Natural killer cell treated with Interleukin-12 subunit alpha and Interleukin-12 subunit beta and Interleukin-15 and Interleukin-18, amount 100 ng/mL, for 72 hours (primary cell): ENCODE measurements at regions not wholly inside any gene's neighbourhood (a gene's known extent, or its start where the extent isn't known, plus 50 kb on each side); places are given as distances from the start of the nearest gene placed in this dataset.

Experiments
- ATAC-seq, 2 donors: fragments of 150-1000 bp; cut with Tn5 transposase in 1 of 2; sonication (Bioruptor Pico), chemical (Tn5 transposase) in 1 of 2; 2 replicates each; pipeline ENCODE4 v1.10.0; 2021
- DNase-seq: peaks from one replicate; pipeline ENCODE4 v3.0.0; 2022; ENCODE audit warnings: low spot score
- H3K27ac Mint-ChIP-seq, 2 donors: 1 replicate in 1 of 2; 2 replicates in 1 of 2; pipeline ENCODE4 v1.8.0; 2022; ENCODE audit warnings: mixed read lengths in 2 of 2, mild to moderate bottlenecking in 1 of 2, moderate library complexity in 1 of 2
- H3K27me3 Mint-ChIP-seq, 2 donors: 1 replicate in 1 of 2; 2 replicates in 1 of 2; pipeline ENCODE4 v1.8.0; 2022; ENCODE audit warnings: mixed read lengths in 2 of 2
- H3K36me3 Mint-ChIP-seq: one replicate; pipeline ENCODE4 v1.8.0; 2022; ENCODE audit warnings: mixed read lengths
- H3K4me1 Mint-ChIP-seq, 2 donors: 1 replicate in 1 of 2; 2 replicates in 1 of 2; pipeline ENCODE4 v1.8.0; 2022; ENCODE audit warnings: low read depth in 2 of 2, mixed read lengths in 2 of 2, mild to moderate bottlenecking in 1 of 2
- H3K4me3 Mint-ChIP-seq: one replicate; pipeline ENCODE4 v1.8.0; 2022; ENCODE audit warnings: mixed read lengths
- H3K9me3 Mint-ChIP-seq: 2 replicates; pipeline ENCODE4 v1.8.0; 2022; ENCODE audit warnings: mixed read lengths

DNA sequence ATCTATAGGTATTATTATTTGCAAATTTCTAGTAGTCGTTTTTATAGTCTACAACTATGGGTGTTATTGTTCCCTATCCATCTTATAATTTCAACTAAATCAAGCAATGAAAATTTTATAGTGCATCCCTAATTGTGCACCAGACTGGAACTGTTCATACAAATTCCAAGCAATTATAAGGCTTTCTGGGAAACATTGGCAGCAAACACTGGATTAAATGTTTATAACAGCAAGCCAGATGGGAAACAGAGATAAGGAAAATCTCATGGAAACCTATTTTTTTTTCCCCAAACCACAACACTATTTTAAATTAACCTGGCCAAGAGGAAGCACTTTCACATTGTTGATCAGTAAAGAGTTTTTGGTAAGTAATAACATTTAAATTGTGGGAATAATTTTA lies 524.3 kb downstream of the RASEF start:
- Mint-ChIP-seq H3K4me3 (no peak overlapping the region), H3K27me3 (no peaks in the 10 kb centered on the region), H3K27ac (no peak overlapping the region), H3K4me1 (no peaks in the 10 kb centered on the region), H3K36me3 (no peaks in the 10 kb centered on the region), H3K9me3 (peaks cover 5% of the 10 kb centered on the region)
- ATAC-seq (no peak), DNase-seq (no peak)

DNA sequence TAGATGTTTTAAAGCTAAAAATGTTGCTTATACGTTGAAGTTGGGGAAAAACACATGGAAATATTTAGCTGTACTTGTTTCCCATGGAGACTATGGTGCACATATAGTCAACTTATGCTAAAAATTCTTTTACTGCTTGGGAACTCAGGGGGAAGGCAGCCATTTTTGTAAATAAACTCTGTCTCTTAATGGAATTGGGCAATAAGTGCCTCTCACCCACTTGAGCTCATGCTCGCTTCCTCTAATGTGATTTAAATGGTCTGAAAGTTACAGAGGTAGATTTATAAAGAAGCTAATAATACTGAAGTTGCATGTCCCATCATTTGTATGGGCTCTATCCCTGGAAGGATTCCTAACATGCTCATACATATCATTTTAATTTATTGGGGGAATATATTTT lies 523.8 kb downstream of the RASEF start:
- H3K27me3 Mint-ChIP-seq, result no peaks in the 10 kb centered on the region
- H3K4me3 Mint-ChIP-seq, result no peak overlapping the region
- H3K36me3 Mint-ChIP-seq, result no peaks in the 10 kb centered on the region
- peaks cover under 1% of the 10 kb centered on the region for H3K9me3 Mint-ChIP-seq
- H3K4me1 Mint-ChIP-seq, result no peaks in the 10 kb centered on the region
- DNase-seq (no peak), ATAC-seq (no peak)
- H3K27ac Mint-ChIP-seq, result no peak overlapping the region

DNA sequence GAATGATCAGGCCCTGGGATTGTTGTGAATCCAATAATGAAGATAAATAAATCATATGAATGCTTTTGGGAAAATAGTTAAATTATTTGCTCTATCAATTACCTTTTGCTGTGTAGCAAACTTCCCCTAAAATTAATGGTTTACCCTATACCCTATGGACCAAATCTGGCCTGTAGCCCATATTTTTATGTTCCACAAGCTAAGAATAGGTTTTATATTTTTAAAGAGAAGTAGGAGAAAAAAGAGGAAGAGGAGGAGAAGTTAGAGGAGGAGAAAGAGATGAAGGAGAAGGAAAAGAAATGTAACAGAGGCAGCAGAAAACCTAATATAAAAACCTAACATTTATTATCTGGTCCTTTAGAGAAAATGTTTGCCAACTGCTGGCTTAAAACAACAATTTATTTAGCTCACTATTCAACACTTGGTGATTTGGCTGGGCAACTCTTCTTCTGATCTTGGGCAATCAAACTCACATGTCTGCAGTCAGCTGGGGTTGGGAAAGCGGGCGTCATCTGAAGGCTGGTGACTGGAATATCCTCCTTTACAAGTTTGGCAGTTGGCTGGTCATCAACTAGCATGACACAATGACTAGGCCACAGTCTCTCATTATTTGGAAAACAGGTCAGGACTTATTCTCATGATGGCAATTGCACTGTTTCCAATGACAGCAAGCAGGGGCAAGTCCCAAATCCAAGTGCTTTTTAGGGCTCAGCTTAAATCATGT lies 522.9 kb downstream of the RASEF start:
- Mint-ChIP-seq H3K36me3 (no peaks in the 10 kb centered on the region), H3K27me3 (no peaks in the 10 kb centered on the region), H3K27ac (no peak overlapping the region), H3K4me1 (no peaks in the 10 kb centered on the region), H3K9me3 (no peaks in the 10 kb centered on the region), H3K4me3 (no peak overlapping the region)
- no peak for DNase-seq
- ATAC-seq, result no peak

DNA sequence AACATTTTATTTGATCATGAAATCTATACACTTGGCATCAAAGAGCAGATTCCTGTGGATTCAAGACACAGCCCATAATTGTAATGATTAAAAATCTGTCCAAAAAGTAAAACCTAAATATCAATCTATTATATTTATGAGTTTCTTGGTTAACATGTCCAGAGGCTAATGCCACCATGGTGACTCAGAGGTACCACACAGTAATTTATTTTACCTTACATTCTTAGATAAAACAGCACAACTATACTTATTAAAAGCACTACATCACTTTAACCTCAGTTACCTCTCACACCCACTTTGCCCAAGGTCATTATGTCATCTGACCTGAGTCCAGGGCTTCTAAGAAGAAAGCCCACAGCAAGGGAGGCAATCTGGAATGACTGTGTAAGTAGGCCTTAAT lies 519.2 kb downstream of the RASEF start:
- Mint-ChIP-seq H3K27me3 (no peaks in the 10 kb centered on the region), H3K4me3 (no peak overlapping the region)
- no peak for ATAC-seq

DNA sequence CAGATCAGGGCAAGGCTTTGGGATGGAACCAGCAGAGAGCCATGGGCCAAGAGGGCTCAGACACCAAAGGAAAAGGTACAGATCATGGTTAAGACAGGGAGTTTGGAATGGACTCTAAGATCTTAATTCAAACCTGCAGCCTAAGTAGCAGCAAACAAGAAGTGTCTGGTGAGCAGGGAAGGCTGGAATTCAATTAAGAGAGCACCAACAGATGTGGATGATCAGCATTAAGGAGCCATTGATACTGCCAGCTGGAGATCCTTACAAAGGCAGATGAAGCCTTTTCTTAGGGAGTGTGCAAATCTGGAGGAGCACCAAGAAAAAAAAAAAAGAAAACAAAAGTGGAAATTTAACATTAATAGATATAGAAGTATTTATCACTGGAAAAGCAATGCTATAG lies 516.8 kb downstream of the RASEF start:
- DNase-seq, result no peak
- no peak overlapping the region for H3K27ac Mint-ChIP-seq
- no peaks in the 10 kb centered on the region for H3K36me3 Mint-ChIP-seq
- ATAC-seq, result no peak
- no peaks in the 10 kb centered on the region for H3K27me3 Mint-ChIP-seq
- H3K4me1 Mint-ChIP-seq, result no peaks in the 10 kb centered on the region
- no peak overlapping the region for H3K4me3 Mint-ChIP-seq
- peaks cover 4% of the 10 kb centered on the region for H3K9me3 Mint-ChIP-seq

More for the DNA sequence above, 519.2 kb downstream of the RASEF start:
- Mint-ChIP-seq H3K36me3 (no peaks in the 10 kb centered on the region), H3K27ac (no peak overlapping the region), H3K9me3 (peaks cover 4% of the 10 kb centered on the region), H3K4me1 (no peaks in the 10 kb centered on the region)
- no peak for DNase-seq

DNA sequence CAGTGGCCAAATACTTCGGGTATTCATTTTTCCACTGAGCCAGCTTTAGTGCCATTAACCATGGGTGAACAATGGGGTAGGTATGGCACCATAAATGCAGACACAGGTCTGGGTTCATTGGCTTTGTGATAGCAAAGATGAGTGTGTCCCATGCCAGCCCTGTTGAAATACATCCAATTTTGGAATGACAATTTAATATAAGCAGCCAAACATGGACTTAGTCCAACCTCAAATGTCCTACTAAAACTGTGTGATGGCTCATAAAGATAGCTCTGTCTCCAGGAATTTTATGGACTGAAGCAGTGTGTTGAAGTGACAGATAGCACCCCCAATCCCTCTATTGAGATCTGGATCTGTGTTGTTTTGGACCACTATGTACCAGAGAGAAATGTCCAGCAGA lies 514.9 kb downstream of the RASEF start:
- peaks cover 4% of the 10 kb centered on the region for H3K9me3 Mint-ChIP-seq
- ATAC-seq, result no peak
- H3K4me1 Mint-ChIP-seq, result no peaks in the 10 kb centered on the region
- DNase-seq, result no peak
- H3K4me3 Mint-ChIP-seq, result no peak overlapping the region
- no peak overlapping the region for H3K27ac Mint-ChIP-seq
- H3K36me3 Mint-ChIP-seq, result no peaks in the 10 kb centered on the region
- no peaks in the 10 kb centered on the region for H3K27me3 Mint-ChIP-seq

DNA sequence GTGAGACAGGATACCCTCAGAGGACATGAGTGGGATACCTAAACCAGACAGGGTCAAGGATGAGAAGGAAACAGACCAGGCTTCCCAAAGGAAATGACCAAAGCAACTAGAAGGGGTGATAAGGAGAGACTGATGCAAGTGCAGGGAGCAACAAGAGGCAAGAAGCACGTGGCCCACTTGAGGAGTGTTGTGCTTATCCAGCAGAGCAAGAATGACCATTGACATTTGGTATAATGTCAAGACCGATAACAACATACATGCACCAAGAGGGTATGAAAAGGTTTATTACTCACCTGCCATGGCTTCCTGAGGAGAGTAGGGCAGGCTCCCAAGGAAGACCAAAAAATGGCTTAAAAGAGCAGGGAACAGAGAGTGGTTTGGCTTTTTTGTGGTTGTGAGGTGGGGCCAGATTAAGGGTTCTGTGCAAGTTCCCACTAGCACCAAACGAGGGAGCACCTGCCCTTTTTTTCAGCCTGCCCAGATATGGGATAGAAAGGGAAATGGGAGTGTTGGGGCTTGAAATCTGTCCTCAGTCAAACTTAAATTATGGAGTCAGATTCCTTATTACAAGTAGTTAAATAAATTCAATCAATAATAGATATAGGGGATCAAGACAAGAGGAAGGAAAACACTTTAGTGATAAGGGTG lies 513.6 kb downstream of the RASEF start:
- Mint-ChIP-seq H3K27ac (no peak overlapping the region), H3K4me3 (no peak overlapping the region), H3K36me3 (no peaks in the 10 kb centered on the region), H3K4me1 (no peaks in the 10 kb centered on the region), H3K27me3 (no peaks in the 10 kb centered on the region), H3K9me3 (peaks cover 4% of the 10 kb centered on the region)
- DNase-seq (no peak), ATAC-seq (no peak)

DNA sequence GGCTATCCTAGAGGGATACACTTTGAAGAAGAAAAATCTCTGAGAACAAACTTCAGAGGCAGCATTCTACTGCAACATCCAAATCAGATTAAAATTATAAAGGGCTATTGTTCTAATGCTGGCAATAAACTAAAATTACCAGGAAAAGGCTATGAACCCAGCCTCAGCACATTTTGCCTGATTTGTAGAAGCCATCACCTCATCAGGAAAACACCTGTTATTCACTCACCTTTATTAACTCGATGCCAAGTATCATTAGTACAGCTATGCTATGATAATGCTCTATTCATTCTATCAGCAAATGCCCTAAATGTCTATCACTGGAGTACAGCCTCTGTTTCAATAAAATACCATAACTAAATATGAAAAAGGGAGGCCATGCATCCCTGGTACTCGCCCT lies 510.2 kb downstream of the RASEF start:
- no peak for ATAC-seq
- H3K27ac Mint-ChIP-seq, result no peak overlapping the region
- no peaks in the 10 kb centered on the region for H3K4me1 Mint-ChIP-seq
- no peak overlapping the region for H3K4me3 Mint-ChIP-seq
- DNase-seq, result no peak
- no peaks in the 10 kb centered on the region for H3K9me3 Mint-ChIP-seq
- no peaks in the 10 kb centered on the region for H3K27me3 Mint-ChIP-seq
- H3K36me3 Mint-ChIP-seq, result no peaks in the 10 kb centered on the region

DNA sequence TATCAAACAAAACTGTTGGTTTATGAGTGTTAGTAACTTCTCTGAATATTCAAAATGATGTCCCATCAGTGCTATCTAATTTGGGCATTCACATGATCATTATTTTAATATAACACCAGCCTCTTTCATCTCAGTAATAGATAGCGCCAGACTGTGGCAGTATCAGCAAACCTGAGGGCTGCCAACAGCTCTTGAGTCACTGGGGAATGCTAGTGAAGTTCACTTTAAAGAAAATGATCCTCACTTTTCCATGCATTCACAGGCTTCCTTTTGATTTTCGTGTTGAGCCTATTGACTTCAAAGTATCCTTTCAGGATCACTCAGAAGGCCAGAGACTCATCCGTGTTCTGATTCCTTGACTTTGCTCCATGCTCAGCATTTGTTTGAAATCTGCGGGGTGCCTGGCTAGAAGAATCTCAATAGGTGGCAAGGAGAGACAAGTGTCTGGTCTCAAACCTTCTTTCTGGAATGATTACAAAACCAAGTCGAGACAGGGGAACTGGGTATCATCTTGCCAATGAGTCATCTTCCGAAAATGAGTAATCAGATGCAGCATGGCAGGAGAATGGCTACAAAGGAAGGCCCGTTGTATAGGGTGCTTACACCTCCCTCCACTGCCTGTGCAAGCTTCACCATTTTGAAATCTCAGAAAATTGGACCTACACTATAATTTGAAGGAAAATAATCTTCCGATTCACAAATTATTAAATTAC lies 509.1 kb downstream of the RASEF start:
- no peaks in the 10 kb centered on the region for H3K36me3 Mint-ChIP-seq
- DNase-seq (no peak), ATAC-seq (no peak)
- no peak overlapping the region for H3K27ac Mint-ChIP-seq
- no peaks in the 10 kb centered on the region for H3K9me3 Mint-ChIP-seq
- no peaks in the 10 kb centered on the region for H3K4me1 Mint-ChIP-seq
- H3K27me3 Mint-ChIP-seq, result no peaks in the 10 kb centered on the region
- no peak overlapping the region for H3K4me3 Mint-ChIP-seq

DNA sequence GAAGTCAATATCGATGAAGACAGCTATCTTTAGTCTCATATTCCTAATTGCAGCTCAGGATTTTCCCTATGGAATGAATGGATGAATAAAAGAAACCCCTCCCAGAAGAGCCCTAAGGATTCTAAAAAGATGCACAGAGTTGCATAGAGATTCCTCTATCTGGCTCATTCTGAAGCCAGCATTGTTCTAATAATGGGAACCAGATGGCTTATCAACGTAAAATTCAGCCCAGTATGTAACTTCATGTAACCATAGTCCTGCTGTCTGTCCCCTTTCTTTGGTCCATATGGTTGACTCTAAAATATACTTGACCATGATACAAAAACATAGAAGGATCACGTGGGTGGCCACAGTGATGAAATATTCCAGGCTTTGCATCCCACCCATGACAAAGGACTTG lies 508.6 kb downstream of the RASEF start:
- H3K36me3 Mint-ChIP-seq, result no peaks in the 10 kb centered on the region
- no peaks in the 10 kb centered on the region for H3K4me1 Mint-ChIP-seq
- H3K27me3 Mint-ChIP-seq, result no peaks in the 10 kb centered on the region
- no peaks in the 10 kb centered on the region for H3K9me3 Mint-ChIP-seq
- H3K4me3 Mint-ChIP-seq, result no peak overlapping the region
- no peak for ATAC-seq
- no peak overlapping the region for H3K27ac Mint-ChIP-seq
- DNase-seq, result no peak

DNA sequence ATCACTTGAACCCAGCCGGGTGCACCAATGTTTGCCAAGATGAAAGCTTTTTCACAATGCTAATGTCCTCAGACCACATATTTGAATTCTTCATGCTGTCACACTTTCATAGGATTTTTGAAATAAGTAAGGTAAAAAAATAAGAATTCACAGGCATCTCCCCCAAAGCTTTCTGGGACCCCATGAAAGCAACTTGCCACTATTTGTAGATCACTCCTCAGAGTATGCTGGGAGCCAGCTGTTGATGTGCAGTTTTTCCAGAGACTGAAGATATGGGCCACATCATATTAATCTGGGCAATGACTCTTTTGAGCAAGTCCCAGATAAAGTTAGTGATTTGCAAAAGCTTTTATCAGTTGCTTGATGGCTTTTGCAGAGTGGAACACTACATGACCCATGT lies 507.9 kb downstream of the RASEF start:
- ATAC-seq (no peak), DNase-seq (no peak)
- H3K4me3 Mint-ChIP-seq, result no peak overlapping the region
- H3K4me1 Mint-ChIP-seq, result no peaks in the 10 kb centered on the region
- H3K27ac Mint-ChIP-seq, result no peak overlapping the region
- no peaks in the 10 kb centered on the region for H3K36me3 Mint-ChIP-seq
- no peaks in the 10 kb centered on the region for H3K27me3 Mint-ChIP-seq
- H3K9me3 Mint-ChIP-seq, result no peaks in the 10 kb centered on the region

DNA sequence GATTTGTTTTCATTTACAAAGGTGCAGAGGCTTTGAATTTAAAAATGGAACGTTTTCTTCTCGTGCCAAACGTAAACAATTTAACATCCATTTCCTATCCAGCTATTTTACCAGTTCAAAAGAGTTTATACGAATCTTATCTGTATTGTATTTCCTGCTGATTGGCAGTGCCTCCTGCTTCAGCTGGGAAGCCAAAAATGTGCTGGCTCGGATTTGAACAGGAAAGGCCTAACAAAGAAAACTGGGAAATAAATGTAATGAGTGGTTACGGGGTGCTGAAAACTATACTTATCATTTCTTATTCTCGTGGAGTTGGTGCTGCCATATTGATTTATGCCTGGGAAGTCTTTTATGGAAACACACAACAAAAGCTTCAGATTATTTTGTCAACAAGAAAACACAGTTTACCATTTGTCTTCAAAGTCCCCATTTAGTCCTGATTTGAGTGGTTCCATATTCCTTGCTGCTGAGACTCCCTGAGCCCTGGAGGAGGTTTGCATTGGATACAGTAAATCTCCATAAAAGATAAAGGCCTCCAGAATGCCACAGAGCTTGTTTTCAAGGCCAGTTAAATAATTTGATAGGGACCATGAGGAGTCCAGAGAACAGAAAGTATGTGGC lies 507.4 kb downstream of the RASEF start:
- H3K27ac Mint-ChIP-seq, result no peak overlapping the region
- no peaks in the 10 kb centered on the region for H3K4me1 Mint-ChIP-seq
- H3K27me3 Mint-ChIP-seq, result no peaks in the 10 kb centered on the region
- DNase-seq (no peak), ATAC-seq (no peak)
- no peak overlapping the region for H3K4me3 Mint-ChIP-seq
- no peaks in the 10 kb centered on the region for H3K9me3 Mint-ChIP-seq
- H3K36me3 Mint-ChIP-seq, result no peaks in the 10 kb centered on the region

DNA sequence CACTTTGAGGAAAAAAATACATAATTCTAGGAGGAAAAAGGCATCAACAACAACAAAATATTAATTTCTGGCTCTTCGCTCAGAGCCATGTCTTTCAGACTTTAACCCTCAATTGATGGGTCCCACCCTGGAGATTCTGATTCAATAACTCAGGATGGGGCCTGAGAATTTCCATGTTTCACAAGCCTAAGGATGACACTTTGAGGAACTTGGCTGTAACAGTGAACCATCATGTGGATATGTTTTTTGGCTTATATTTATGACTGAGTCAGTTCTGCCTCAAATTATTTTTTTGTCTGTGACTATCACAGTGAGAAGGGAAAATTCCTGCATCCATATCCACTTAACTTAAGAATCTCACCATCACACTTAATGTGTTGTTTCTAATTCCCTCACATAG lies 504.6 kb downstream of the RASEF start:
- Mint-ChIP-seq H3K36me3 (no peaks in the 10 kb centered on the region), H3K4me1 (no peaks in the 10 kb centered on the region), H3K27ac (no peak overlapping the region), H3K4me3 (no peak overlapping the region), H3K27me3 (no peaks in the 10 kb centered on the region), H3K9me3 (no peaks in the 10 kb centered on the region)
- DNase-seq (no peak), ATAC-seq (no peak)
